Smooth muscle cell (in vitro differentiated cells): ENCODE measurements at regions not wholly inside any gene's neighbourhood (a gene's known extent, or its start where the extent isn't known, plus 50 kb on each side); places are given as distances from the start of the nearest gene placed in this dataset.

Experiments used
- DNase-seq: peaks from one replicate; lab custom pipeline; 2025; ENCODE audit not compliant: unreplicated experiment; lab: John Stamatoyannopoulos, UW
- H2AFZ ChIP-seq: fragments of 200-600 bp; sonication (generic); 2 replicates; pipeline ENCODE4 v1.6.0; 2016; ENCODE audit warnings: antibody characterized with exemption, low read depth, mild to moderate bottlenecking
- H3F3A ChIP-seq: fragments of 200-600 bp; sonication (generic); 2 replicates; pipeline ENCODE4 v1.6.0; 2017; ENCODE audit warnings: antibody characterized with exemption, low read depth
- H3K27ac ChIP-seq: fragments of 200-600 bp; sonication (generic); 2 replicates; pipeline ENCODE4 v1.5.1; 2016; ENCODE audit warnings: low read depth, mild to moderate bottlenecking
- H3K27me3 ChIP-seq: fragments of 200-600 bp; sonication (generic); 2 replicates; pipeline ENCODE4 v1.6.1; 2016; ENCODE audit warnings: low read depth, mild to moderate bottlenecking
- H3K36me3 ChIP-seq: fragments of 200-600 bp; sonication (generic); 2 replicates; pipeline ENCODE4 v1.5.1; 2016; ENCODE audit warnings: low read depth
- H3K4me1 ChIP-seq: fragments of 200-600 bp; sonication (generic); 2 replicates; pipeline ENCODE4 v1.5.1; 2016; ENCODE audit warnings: low read depth
- H3K4me2 ChIP-seq: fragments of 200-600 bp; sonication (generic); 2 replicates; pipeline ENCODE4 v1.6.0; 2016; ENCODE audit warnings: mild to moderate bottlenecking
- H3K4me3 ChIP-seq: fragments of 200-600 bp; sonication (generic); 2 replicates; pipeline ENCODE4 v1.5.1; 2016; ENCODE audit warnings: mild to moderate bottlenecking
- H3K79me2 ChIP-seq: fragments of 200-600 bp; sonication (generic); 2 replicates; pipeline ENCODE4 v1.6.0; 2016; ENCODE audit warnings: low read depth, mild to moderate bottlenecking
- H3K9ac ChIP-seq: fragments of 200-600 bp; sonication (generic); 2 replicates; pipeline ENCODE4 v1.6.0; 2016; ENCODE audit warnings: low read depth
- H3K9me3 ChIP-seq: fragments of 200-600 bp; sonication (generic); replicated peaks from 2 replicates; pipeline ENCODE4 v1.5.1; 2016; ENCODE audit warnings: low read depth
- H4K20me1 ChIP-seq: fragments of 200-600 bp; sonication (generic); 2 replicates; pipeline ENCODE4 v1.6.0; 2016; ENCODE audit warnings: low read depth
- WGBS: methylation state at CpG from one replicate; pipeline ENCODE4 v1.1.7; 2016; ENCODE audit warnings: low lambda C conversion rate; 5-methylcytosine and 5-hydroxymethylcytosine counted together
- TF ChIP-seq, protein P1 (sequence below): fragments of 200-600 bp; sonication (generic); IDR thresholded peaks from 2 replicates; pipeline ENCODE4 v1.5.1; 2017; ENCODE audit warnings: borderline replicate concordance, mild to moderate bottlenecking, antibody characterized with exemption; ENCODE audit not compliant: insufficient read depth, poor library complexity, severe bottlenecking

DNA sequence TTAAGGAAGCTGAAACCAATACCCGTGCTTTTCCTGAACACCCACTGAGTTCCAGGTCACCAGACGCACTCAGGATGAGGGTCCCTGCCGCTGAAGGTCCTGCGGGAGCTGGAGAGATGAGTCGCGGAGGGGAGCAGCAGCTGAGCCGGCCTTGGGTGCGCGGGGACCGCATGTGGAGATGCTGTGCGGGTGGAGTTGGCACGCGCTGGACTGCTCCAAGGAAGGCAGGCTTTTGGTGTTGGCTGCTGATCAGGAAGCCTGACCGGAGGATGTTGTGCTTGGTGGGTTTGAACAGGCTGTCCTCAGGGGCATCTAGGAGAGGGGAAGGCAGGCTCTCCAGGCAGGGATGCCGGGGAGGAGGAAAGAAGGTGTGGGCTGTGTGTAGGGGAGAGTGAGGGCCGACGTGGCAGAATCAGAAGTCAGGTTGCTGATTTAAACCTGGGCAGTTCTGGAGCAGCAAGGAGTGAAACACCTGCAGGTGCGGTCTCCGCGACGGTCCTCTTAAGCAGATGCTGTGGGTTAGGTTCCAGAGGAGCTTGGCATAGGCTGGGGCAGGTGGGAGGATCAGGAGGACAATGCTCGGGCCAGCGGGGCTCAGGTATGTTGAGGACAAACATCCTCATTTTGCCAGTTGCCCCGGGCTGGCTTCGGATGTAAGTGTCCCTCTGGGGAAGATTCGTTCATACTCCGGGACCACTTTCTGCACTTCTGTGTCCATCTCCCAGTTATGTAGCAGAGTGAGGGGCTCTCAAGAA lies 197.5 kb upstream of the B3GAT1 start:
- WGBS = 94% methylated on average over 27 of the region's 27 CpGs
- H3K4me2 ChIP-seq = no peak overlapping the region
- no peak overlapping the region for H2AFZ ChIP-seq
- no peak overlapping the region for H3K9ac ChIP-seq
- no peaks in the 10 kb centered on the region for H3F3A ChIP-seq
- H4K20me1 ChIP-seq = no peaks in the 10 kb centered on the region
- H3K9me3 ChIP-seq = no peaks in the 10 kb centered on the region
- no peaks in the 10 kb centered on the region for H3K79me2 ChIP-seq
- H3K4me1 ChIP-seq = no peaks in the 10 kb centered on the region
- TF ChIP-seq, protein P1, sequence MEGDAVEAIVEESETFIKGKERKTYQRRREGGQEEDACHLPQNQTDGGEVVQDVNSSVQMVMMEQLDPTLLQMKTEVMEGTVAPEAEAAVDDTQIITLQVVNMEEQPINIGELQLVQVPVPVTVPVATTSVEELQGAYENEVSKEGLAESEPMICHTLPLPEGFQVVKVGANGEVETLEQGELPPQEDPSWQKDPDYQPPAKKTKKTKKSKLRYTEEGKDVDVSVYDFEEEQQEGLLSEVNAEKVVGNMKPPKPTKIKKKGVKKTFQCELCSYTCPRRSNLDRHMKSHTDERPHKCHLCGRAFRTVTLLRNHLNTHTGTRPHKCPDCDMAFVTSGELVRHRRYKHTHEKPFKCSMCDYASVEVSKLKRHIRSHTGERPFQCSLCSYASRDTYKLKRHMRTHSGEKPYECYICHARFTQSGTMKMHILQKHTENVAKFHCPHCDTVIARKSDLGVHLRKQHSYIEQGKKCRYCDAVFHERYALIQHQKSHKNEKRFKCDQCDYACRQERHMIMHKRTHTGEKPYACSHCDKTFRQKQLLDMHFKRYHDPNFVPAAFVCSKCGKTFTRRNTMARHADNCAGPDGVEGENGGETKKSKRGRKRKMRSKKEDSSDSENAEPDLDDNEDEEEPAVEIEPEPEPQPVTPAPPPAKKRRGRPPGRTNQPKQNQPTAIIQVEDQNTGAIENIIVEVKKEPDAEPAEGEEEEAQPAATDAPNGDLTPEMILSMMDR = no peak
- no peak for DNase-seq
- H3K36me3 ChIP-seq = no peaks in the 10 kb centered on the region
- H3K27ac ChIP-seq = no peak overlapping the region
- no peaks in the 10 kb centered on the region for H3K27me3 ChIP-seq
- H3K4me3 ChIP-seq = no peak overlapping the region

DNA sequence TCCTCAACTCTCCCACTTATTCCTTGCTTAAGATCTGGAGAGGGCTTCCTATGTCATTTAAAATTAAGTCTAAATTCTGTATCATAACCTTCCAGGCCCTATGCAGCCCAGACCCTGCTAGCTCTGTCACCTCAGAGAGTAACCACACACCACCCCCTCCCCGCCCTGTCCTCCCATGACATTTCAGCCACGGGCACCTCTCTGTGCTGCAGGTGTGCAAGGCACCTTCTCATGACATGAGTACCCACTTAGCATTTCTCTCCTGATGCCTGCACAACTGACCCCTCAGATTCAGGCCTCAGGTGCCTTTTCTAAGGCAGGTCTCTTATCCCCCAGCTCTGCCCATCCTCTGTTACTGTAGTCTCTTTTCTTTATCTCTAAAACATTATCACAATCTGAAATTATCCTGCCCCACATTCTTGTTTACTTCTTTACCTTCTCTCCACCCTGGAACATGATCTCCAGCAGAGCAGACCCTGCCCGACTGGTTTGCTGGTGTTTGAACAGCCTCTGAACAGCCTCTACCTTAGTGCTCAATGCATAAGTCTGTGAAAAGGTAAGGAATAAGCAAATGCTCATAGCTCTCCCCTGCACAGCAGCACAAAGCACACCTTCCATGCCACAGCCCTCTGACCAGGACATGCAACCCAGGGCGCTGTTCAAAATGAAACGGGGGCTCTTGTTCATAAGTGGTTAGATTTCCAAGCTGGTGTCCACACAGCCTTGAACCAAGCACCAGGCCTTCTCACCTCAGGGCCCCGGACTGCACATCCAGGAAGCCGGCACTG lies 196.1 kb upstream of the B3GAT1 start:
- Histone ChIP-seq H3K27ac (no peak overlapping the region), H3K4me1 (no peaks in the 10 kb centered on the region)
- DNase-seq = no peak

DNA sequence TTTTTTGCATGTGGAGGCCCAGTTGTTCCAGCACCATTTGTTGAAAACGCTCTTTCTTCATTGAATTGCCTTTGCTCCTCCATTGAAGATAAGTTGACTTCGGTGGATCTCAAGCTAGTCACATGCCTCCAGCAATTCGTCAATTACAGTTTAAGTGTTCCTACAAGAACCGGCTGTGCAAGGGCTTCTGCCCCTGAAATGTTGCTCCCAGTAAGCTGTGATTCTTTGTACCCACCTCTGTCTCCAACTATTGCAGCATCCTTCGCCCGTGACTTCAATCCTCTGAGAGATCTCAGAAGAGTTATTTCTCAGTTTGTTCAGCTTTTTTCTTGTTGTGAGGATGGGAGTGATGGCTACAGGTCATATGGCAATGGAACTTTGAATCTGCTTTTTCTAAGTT lies 194.2 kb upstream of the B3GAT1 start:
- WGBS = 81% methylated on average over 6 of the region's 6 CpGs
- TF ChIP-seq, protein P1 = no peak
- DNase-seq = no peak

More for the DNA sequence above, 196.1 kb upstream of the B3GAT1 start:
- Histone ChIP-seq H4K20me1 (no peaks in the 10 kb centered on the region), H3K79me2 (no peaks in the 10 kb centered on the region), H2AFZ (no peak overlapping the region), H3K4me2 (no peak overlapping the region), H3K9ac (no peak overlapping the region), H3K36me3 (no peaks in the 10 kb centered on the region), H3F3A (no peaks in the 10 kb centered on the region), H3K9me3 (no peaks in the 10 kb centered on the region), H3K4me3 (no peak overlapping the region), H3K27me3 (no peaks in the 10 kb centered on the region)
- TF ChIP-seq, protein P1 = no peak
- 85% methylated on average over 7 of the region's 7 CpGs for WGBS

More for the DNA sequence above, 194.2 kb upstream of the B3GAT1 start:
- Histone ChIP-seq H3K27me3 (peaks cover 10% of the 10 kb centered on the region), H3K9ac (no peak overlapping the region), H3K36me3 (no peaks in the 10 kb centered on the region), H3K4me2 (no peak overlapping the region), H3K4me3 (no peak overlapping the region), H3K9me3 (no peaks in the 10 kb centered on the region), H3K79me2 (no peaks in the 10 kb centered on the region), H4K20me1 (no peaks in the 10 kb centered on the region), H3K27ac (no peak overlapping the region), H3K4me1 (no peaks in the 10 kb centered on the region), H3F3A (no peaks in the 10 kb centered on the region), H2AFZ (no peak overlapping the region)
